Ishikawa (cell line): ENCODE measurements at regions not wholly inside any gene's neighbourhood (a gene's known extent, or its start where the extent isn't known, plus 50 kb on each side); places are given as distances from the start of the nearest gene placed in this dataset.

Source experiments
- CEBPB ChIP-seq: IDR thresholded peaks from 2 replicates; pipeline ENCODE4 v1.6.1; 2012
- CREB1 ChIP-seq: IDR thresholded peaks from 2 replicates; pipeline ENCODE4 v1.6.1; 2012; ENCODE audit warnings: low read depth
- EGR1 ChIP-seq: IDR thresholded peaks from 2 replicates; pipeline ENCODE4 v1.6.1; 2012
- EP300 ChIP-seq: IDR thresholded peaks from 2 replicates; pipeline ENCODE4 v1.6.1; 2012; ENCODE audit warnings: borderline replicate concordance
- FOXM1 ChIP-seq: IDR thresholded peaks from 2 replicates; pipeline ENCODE4 v1.6.1; 2012; ENCODE audit warnings: low read depth, borderline replicate concordance
- NFIC ChIP-seq: IDR thresholded peaks from 2 replicates; pipeline ENCODE4 v1.6.1; 2012
- RAD21 ChIP-seq: IDR thresholded peaks from 2 replicates; pipeline ENCODE4 v1.6.1; 2012; ENCODE audit warnings: low read depth
- TAF1 ChIP-seq: IDR thresholded peaks from 2 replicates; pipeline ENCODE4 v1.6.1; 2012; ENCODE audit warnings: low read depth, mild to moderate bottlenecking
- TCF12 ChIP-seq: IDR thresholded peaks from 2 replicates; pipeline ENCODE4 v1.6.1; 2012; ENCODE audit warnings: low read depth
- TEAD4 ChIP-seq: IDR thresholded peaks from 2 replicates; pipeline ENCODE4 v1.6.1; 2012
- YY1 ChIP-seq: IDR thresholded peaks from 2 replicates; pipeline ENCODE4 v1.6.1; 2012; ENCODE audit warnings: low read depth
- ZBTB7A ChIP-seq: IDR thresholded peaks from 2 replicates; pipeline ENCODE4 v1.6.1; 2012; ENCODE audit warnings: low read depth
- TF ChIP-seq, protein P1 (sequence below): IDR thresholded peaks from 2 replicates; pipeline ENCODE4 v1.6.1; 2012
- TF ChIP-seq, protein P2 (sequence below): IDR thresholded peaks from 2 replicates; pipeline ENCODE4 v1.6.1; 2012
- TF ChIP-seq, protein P3 (sequence below): IDR thresholded peaks from 2 replicates; pipeline ENCODE4 v1.6.1; 2012; ENCODE audit warnings: low read depth, mild to moderate bottlenecking

DNA sequence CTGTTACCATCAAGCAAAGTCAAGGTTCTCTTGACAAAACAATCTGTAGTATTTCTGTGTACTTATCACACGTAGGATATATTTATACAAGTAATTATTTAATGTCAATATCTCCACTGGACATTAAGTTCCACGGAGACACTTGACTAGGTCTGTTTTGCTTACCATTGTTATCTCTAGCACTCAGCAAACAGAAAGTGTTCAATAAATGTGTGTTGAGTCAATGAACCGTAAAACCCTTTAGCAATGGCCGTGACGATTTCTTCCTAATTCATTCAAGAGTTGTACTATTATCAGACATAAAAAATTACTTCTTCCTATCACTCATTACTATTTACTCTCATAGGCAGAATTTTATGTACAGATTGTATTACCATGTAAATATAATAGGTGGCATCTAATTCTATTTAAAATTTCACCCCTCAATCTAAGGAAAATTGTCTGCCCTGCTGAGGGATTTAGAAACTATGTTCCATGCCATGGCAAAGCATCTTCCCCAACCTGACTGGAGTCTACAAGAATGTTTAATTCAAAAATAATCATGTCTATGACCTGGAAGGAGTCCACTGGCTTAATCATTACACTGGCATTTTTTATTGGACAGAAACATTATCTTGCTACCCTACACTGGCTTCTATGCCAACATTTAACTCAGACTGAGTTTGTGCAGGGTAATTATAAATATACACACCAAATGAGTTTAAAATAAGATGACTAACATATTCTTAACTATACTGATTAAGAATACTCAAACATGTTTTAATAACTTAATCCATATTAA lies 301.9 kb downstream of the ZEB2 start:
- TF ChIP-seq CREB1 (no peak), YY1 (no peak), ZBTB7A (no peak), NFIC (no peak), TEAD4 (no peak)
- TF ChIP-seq, protein P1, sequence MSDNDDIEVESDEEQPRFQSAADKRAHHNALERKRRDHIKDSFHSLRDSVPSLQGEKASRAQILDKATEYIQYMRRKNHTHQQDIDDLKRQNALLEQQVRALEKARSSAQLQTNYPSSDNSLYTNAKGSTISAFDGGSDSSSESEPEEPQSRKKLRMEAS: no peak

DNA sequence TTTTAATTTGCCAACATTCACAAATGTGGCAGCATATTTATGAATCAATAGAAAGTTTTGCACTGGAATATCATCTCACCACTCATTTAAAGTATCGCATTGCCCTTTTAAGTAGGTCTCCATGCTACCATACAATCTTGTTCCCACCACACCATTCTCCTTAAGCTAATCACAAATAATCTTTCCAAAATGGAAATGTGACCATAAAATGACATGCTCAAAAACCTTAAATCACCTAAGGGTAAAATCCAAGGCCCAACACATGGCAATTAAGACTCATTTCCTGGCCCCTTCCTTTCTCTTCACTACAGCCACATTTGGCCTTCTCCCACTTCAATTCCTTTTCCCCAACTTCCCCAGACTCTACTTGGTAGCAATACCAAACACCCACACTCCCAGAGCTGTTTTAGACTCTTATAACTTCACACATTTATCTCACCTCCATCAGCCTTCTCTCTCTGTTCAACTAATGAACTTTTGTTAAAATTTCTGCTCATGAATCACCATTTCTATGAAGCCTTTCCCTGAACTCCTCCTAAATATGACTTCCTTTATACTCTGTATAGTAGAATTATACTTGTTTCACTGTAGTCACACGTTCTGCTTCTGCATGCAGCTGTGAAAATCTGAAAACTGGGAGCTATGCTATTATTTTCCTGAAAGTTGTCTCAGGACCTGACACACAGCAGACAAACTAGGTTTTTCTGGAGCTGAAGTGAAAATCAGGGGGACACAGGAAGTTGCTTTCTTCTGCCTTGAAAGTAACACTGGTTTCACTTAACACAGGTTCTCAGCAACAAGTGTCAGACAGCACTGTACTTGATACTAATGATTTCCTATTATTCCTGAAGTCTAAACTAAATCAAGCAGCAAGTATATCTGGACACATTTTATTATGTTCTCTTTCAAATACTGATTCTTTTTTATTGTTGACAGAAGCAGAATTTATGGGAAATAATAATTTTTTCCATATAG lies 303.9 kb downstream of the ZEB2 start:
- TF ChIP-seq, protein P1: no peak
- TF ChIP-seq RAD21: no peak
- no peak for TF ChIP-seq TCF12
- TF ChIP-seq EP300: no peak
- no peak for TF ChIP-seq CEBPB
- no peak for TF ChIP-seq EGR1
- no peak for TF ChIP-seq CREB1
- no peak for TF ChIP-seq FOXM1
- no peak for TF ChIP-seq ZBTB7A
- TF ChIP-seq YY1: no peak
- TF ChIP-seq, protein P2, sequence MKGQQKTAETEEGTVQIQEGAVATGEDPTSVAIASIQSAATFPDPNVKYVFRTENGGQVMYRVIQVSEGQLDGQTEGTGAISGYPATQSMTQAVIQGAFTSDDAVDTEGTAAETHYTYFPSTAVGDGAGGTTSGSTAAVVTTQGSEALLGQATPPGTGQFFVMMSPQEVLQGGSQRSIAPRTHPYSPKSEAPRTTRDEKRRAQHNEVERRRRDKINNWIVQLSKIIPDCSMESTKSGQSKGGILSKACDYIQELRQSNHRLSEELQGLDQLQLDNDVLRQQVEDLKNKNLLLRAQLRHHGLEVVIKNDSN: no peak
- TF ChIP-seq, protein P3, sequence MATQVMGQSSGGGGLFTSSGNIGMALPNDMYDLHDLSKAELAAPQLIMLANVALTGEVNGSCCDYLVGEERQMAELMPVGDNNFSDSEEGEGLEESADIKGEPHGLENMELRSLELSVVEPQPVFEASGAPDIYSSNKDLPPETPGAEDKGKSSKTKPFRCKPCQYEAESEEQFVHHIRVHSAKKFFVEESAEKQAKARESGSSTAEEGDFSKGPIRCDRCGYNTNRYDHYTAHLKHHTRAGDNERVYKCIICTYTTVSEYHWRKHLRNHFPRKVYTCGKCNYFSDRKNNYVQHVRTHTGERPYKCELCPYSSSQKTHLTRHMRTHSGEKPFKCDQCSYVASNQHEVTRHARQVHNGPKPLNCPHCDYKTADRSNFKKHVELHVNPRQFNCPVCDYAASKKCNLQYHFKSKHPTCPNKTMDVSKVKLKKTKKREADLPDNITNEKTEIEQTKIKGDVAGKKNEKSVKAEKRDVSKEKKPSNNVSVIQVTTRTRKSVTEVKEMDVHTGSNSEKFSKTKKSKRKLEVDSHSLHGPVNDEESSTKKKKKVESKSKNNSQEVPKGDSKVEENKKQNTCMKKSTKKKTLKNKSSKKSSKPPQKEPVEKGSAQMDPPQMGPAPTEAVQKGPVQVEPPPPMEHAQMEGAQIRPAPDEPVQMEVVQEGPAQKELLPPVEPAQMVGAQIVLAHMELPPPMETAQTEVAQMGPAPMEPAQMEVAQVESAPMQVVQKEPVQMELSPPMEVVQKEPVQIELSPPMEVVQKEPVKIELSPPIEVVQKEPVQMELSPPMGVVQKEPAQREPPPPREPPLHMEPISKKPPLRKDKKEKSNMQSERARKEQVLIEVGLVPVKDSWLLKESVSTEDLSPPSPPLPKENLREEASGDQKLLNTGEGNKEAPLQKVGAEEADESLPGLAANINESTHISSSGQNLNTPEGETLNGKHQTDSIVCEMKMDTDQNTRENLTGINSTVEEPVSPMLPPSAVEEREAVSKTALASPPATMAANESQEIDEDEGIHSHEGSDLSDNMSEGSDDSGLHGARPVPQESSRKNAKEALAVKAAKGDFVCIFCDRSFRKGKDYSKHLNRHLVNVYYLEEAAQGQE: no peak
- TF ChIP-seq NFIC: no peak
- no peak for TF ChIP-seq TEAD4
- no peak for TF ChIP-seq TAF1

DNA sequence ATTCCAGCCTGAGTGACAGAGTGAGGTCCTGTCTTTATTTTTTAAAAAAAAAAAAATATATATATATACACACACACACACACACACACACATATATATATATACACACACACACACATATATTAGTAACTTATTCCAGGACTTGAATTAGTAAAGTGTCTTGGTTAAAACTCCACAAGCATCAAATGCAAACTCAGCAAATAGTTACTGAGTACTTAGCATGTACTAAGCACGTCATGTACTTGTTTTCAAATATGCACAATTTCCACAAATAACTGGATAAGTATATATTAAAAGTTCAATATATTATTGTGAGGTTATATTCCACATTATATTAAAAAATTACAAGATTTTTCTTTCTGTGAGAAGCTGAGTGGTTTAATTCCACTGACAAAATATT lies 304.7 kb downstream of the ZEB2 start:
- TF ChIP-seq EP300 (no peak), FOXM1 (no peak), CREB1 (no peak), TAF1 (no peak), CEBPB (no peak), RAD21 (no peak), NFIC (no peak), TCF12 (no peak), TEAD4 (no peak), EGR1 (no peak), ZBTB7A (no peak), YY1 (no peak)
- TF ChIP-seq, protein P1: no peak
- TF ChIP-seq, protein P3: no peak
- TF ChIP-seq, protein P2: no peak

DNA sequence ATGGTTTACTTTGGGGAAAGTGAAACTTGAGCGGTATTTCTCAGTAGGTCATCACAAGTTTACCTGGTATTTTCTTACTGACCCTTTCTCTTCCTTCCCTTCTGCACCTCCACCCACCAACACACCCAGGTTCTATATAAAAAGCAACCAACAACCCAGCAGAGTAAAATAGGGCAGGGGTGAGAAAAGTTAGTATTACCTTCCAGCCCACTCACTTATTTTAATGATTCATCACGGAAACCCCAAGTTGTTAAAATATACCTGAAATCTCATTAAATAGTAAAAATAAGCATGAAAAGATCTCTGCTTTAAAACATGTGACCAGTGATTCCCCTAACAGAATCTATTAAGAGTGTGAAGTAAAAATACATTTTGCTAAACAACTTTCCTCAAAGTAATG lies 306.1 kb downstream of the ZEB2 start:
- no peak for TF ChIP-seq YY1
- TF ChIP-seq, protein P2: no peak

DNA sequence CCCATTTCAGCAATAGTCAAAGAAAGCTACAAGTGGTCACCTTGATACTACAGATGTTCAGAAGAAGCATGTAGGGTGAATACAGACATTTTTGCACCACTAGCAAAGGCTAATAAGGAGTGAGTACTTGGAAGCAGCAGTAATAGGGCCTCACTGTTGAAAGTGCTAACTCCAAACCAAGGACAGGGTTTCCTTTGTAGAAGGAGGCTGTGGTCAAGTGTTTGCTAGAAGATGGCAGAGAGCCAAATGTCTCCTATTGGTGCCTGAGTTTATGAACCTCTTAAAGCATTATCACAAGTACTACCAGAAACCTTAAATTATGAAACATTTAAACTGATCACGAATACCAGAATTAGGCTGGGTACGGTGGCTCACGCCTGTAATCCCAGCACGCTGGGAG lies 308.1 kb downstream of the ZEB2 start:
- no peak for TF ChIP-seq NFIC
- no peak for TF ChIP-seq EGR1
- no peak for TF ChIP-seq TEAD4
- no peak for TF ChIP-seq CEBPB
- TF ChIP-seq RAD21: no peak
- no peak for TF ChIP-seq FOXM1
- TF ChIP-seq, protein P3: no peak
- no peak for TF ChIP-seq CREB1
- TF ChIP-seq YY1: no peak
- TF ChIP-seq TCF12: no peak
- no peak for TF ChIP-seq EP300
- TF ChIP-seq ZBTB7A: no peak
- TF ChIP-seq, protein P2: no peak
- TF ChIP-seq TAF1: no peak
- TF ChIP-seq, protein P1: no peak
